ENCODE measurements at regions not wholly inside any gene's neighbourhood (a gene's known extent, or its start where the extent isn't known, plus 50 kb on each side); places are given as distances from the start of the nearest gene placed in this dataset.

DNA sequence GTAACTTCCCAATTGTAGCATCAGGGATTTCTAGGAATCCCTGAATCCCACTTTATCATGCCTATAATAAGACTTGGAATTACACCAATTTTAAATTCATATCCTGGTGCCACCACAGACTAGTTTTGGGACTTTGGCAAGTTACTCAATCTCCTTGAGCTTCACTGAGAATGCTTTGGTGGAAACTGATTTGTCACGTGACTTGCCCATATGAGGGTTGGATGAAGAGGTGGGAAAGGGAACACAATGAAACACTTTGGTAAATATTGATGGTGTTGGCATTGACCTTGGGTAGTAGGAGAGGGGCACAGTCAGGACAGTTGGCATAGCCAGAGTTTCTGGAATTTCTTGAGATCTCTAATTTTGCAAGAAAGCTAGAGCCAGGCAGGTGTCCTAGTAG is 452.2 kb downstream of the SLC4A3 start:
- TF ChIP-seq SIN3A (IDR thresholded peaks at IDR 0.05; ENCODE audit: borderline replicate concordance, low read depth, low read length) (no peak), FOSL2 (CRISPR knock-in tag; IDR thresholded peaks at IDR 0.05) (no peak), POLR2A (IDR thresholded peaks at IDR 0.05; ENCODE audit: insufficient read depth in 1 of 2, low read depth in 2 of 2, low read length in 2 of 2) (no peak), TAF15 (IDR thresholded peaks at IDR 0.05; ENCODE audit: low read depth, low read length, poor library complexity, severe bottlenecking) (no peak), NR3C1 (CRISPR knock-in tag; IDR thresholded peaks at IDR 0.05) (no peak), JARID2 (CRISPR knock-in tag; IDR thresholded peaks at IDR 0.05; ENCODE audit: insufficient replicate concordance) (no peak), ZNF501 (CRISPR knock-in tag; IDR thresholded peaks at IDR 0.05) (no peak), FOXK1 (CRISPR knock-in tag; IDR thresholded peaks at IDR 0.05; ENCODE audit: borderline replicate concordance, low read depth) (no peak)
- TF ChIP-seq, protein P1, sequence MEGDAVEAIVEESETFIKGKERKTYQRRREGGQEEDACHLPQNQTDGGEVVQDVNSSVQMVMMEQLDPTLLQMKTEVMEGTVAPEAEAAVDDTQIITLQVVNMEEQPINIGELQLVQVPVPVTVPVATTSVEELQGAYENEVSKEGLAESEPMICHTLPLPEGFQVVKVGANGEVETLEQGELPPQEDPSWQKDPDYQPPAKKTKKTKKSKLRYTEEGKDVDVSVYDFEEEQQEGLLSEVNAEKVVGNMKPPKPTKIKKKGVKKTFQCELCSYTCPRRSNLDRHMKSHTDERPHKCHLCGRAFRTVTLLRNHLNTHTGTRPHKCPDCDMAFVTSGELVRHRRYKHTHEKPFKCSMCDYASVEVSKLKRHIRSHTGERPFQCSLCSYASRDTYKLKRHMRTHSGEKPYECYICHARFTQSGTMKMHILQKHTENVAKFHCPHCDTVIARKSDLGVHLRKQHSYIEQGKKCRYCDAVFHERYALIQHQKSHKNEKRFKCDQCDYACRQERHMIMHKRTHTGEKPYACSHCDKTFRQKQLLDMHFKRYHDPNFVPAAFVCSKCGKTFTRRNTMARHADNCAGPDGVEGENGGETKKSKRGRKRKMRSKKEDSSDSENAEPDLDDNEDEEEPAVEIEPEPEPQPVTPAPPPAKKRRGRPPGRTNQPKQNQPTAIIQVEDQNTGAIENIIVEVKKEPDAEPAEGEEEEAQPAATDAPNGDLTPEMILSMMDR (CRISPR knock-in tag; IDR thresholded peaks at IDR 0.05) = no peak
